A549 (cell line): ENCODE measurements at regions not wholly inside any gene's neighbourhood (a gene's known extent, or its start where the extent isn't known, plus 50 kb on each side); places are given as distances from the start of the nearest gene placed in this dataset.

Experiments
- ATAC-seq, 2 experiments: fragments of 200-7000 bp in 1 of 2; fragments of >200 bp in 1 of 2; cut with Nextera tagmentation in 1 of 2; cut with Tn5 transposase in 1 of 2; 3 replicates each; pipeline versions ENCODE4 v1.8.0 to v1.9.1; 2018 to 2020; ENCODE audit warnings: mild to moderate bottlenecking in 1 of 2, moderate library complexity in 1 of 2
- CTCF ChIA-PET: fragments of 300-600 bp; sonication (Branson Sonifier 250); formaldehyde crosslinking; extraction: SDS; loops from one replicate; lab custom pipeline; 2021; ENCODE audit warnings: antibody characterized with exemption, inconsistent platforms; lab: Yijun Ruan, JAX
- POLR2A ChIA-PET: fragments of 350-600 bp; formaldehyde crosslinking; extraction: SDS; loops from one replicate; lab custom pipeline; 2021; ENCODE audit warnings: antibody characterized with exemption, inconsistent platforms; lab: Yijun Ruan, JAX
- DNase-seq, 2 experiments: peaks; one replicate each; pipeline versions ENCODE4 v3.0.0 to v3.0.0-alpha.2; 2011 to 2016; ENCODE audit warnings: low read depth in 1 of 2, low spot score in 1 of 2
- FAIRE-seq: peaks from 2 replicates; lab custom pipeline; 2011; peaks lifted over from hg19 to GRCh38; lab: Jason Lieb, UNC
- H3K27ac ChIP-seq, 2 experiments: fragments of >200 bp; sonication (Bioruptor Twin); formaldehyde crosslinking; 3 replicates each; pipeline ENCODE4 v1.5.1; 2016 to 2017
- H3K4me1 ChIP-seq: fragments of >200 bp; sonication (Bioruptor Twin); formaldehyde crosslinking; 3 replicates; pipeline ENCODE4 v1.6.1; 2016
- H3K4me2 ChIP-seq: fragments of >200 bp; sonication (Bioruptor Twin); formaldehyde crosslinking; 3 replicates; pipeline ENCODE4 v1.6.1; 2016
- H3K4me3 ChIP-seq: fragments of >200 bp; sonication (Bioruptor Twin); formaldehyde crosslinking; 3 replicates; pipeline ENCODE4 v1.5.1; 2016
- H3K9me3 ChIP-seq: fragments of >200 bp; sonication (Bioruptor Twin); formaldehyde crosslinking; 3 replicates; pipeline ENCODE4 v1.6.1; 2016
- BHLHE40 ChIP-seq: IDR thresholded peaks from 2 replicates; pipeline ENCODE4 v1.6.1; 2012; ENCODE audit warnings: low read depth, low read length, inconsistent platforms
- CBX2 ChIP-seq: fragments of 200-600 bp; sonication (generic); IDR thresholded peaks from 2 replicates; pipeline ENCODE4 v1.6.1; 2016; ENCODE audit warnings: low read depth, mild to moderate bottlenecking, borderline replicate concordance
- CBX8 ChIP-seq: fragments of 200-600 bp; sonication (generic); IDR thresholded peaks from 2 replicates; pipeline ENCODE4 v1.6.1; 2016
- CHD2 ChIP-seq: fragments of 150-350 bp; IDR thresholded peaks from 2 replicates; pipeline ENCODE4 v1.6.1; 2014; ENCODE audit warnings: low read length; ENCODE audit not compliant: partially characterized antibody
- CHD4 ChIP-seq: fragments of 200-600 bp; sonication (generic); IDR thresholded peaks from 2 replicates; pipeline ENCODE4 v1.6.1; 2016; ENCODE audit warnings: antibody characterized with exemption, mild to moderate bottlenecking, borderline replicate concordance
- EHMT2 ChIP-seq: fragments of 200-600 bp; sonication (generic); IDR thresholded peaks from 2 replicates; pipeline ENCODE4 v1.6.1; 2016; ENCODE audit warnings: antibody characterized with exemption, low read depth, mild to moderate bottlenecking, moderate library complexity
- EP300 ChIP-seq, 2 experiments: fragments of >200 bp; sonication (Bioruptor Twin); formaldehyde crosslinking; IDR thresholded peaks; 2 replicates in 1 of 2; 3 replicates in 1 of 2; pipeline ENCODE4 v1.6.1; 2016 to 2017
- ESRRA ChIP-seq: fragments of 150-350 bp; IDR thresholded peaks from 2 replicates; pipeline ENCODE4 v1.6.1; 2014; ENCODE audit warnings: mild to moderate bottlenecking, low read length, borderline replicate concordance
- FOXS1 ChIP-seq: fragments of 250-450 bp; sonication (Bioruptor Pico); IDR thresholded peaks from 2 replicates; pipeline ENCODE4 v1.5.0; 2020; ENCODE audit warnings: mild to moderate bottlenecking, moderate library complexity
- GATA3 ChIP-seq: IDR thresholded peaks from 2 replicates; pipeline ENCODE4 v1.6.1; 2012; ENCODE audit warnings: borderline replicate concordance
- HOXB13 ChIP-seq: fragments of 250-450 bp; sonication (Bioruptor Pico); IDR thresholded peaks from 2 replicates; pipeline ENCODE4 v1.5.0; 2020; ENCODE audit warnings: low read depth, mild to moderate bottlenecking, moderate library complexity
- KDM1A ChIP-seq: fragments of 200-600 bp; sonication (generic); IDR thresholded peaks from 2 replicates; pipeline ENCODE4 v1.6.1; 2016; ENCODE audit warnings: low read depth, mild to moderate bottlenecking
- MAZ ChIP-seq: fragments of 150-350 bp; IDR thresholded peaks from 2 replicates; pipeline ENCODE4 v1.6.1; 2014; ENCODE audit warnings: antibody characterized with exemption, low read depth, low read length, borderline replicate concordance
- MYC ChIP-seq: IDR thresholded peaks from 2 replicates; pipeline ENCODE4 v1.6.1; 2012; ENCODE audit warnings: mild to moderate bottlenecking, inconsistent platforms, low read length, improper control_type of control experiment, borderline replicate concordance
- NFE2L2 ChIP-seq: fragments of 150-350 bp; conservative IDR thresholded peaks from 2 replicates; pipeline ENCODE4 v1.6.1; 2014; ENCODE audit warnings: low read length
- NR3C1 ChIP-seq: fragments of >200 bp; sonication (Bioruptor Twin); formaldehyde crosslinking; IDR thresholded peaks from 3 replicates; pipeline ENCODE4 v1.6.1; 2017
- POLR2A ChIP-seq: IDR thresholded peaks from 2 replicates; pipeline ENCODE4 v1.6.1; 2012; ENCODE audit warnings: mild to moderate bottlenecking, low read length
- POLR2AphosphoS2 ChIP-seq: conservative IDR thresholded peaks from 2 replicates; pipeline ENCODE4 v1.6.1; 2012; ENCODE audit warnings: low read length, improper control_type of control experiment, inconsistent platforms
- RARB ChIP-seq: fragments of 250-450 bp; sonication (Bioruptor Pico); IDR thresholded peaks from 2 replicates; pipeline ENCODE4 v1.8.0; 2021; ENCODE audit warnings: mild to moderate bottlenecking, moderate library complexity
- RCOR1 ChIP-seq: fragments of 150-350 bp; IDR thresholded peaks from 2 replicates; pipeline ENCODE4 v1.6.1; 2014; ENCODE audit warnings: antibody characterized with exemption, low read length, low read depth
- SMC3 ChIP-seq: fragments of >200 bp; sonication (Bioruptor Twin); formaldehyde crosslinking; IDR thresholded peaks from 3 replicates; pipeline ENCODE4 v1.6.1; 2018; ENCODE audit warnings: inconsistent platforms
- TFCP2L1 ChIP-seq: fragments of 250-450 bp; sonication (Bioruptor Pico); IDR thresholded peaks from 2 replicates; pipeline ENCODE4 v1.5.0; 2021; ENCODE audit warnings: mild to moderate bottlenecking
- TP53 ChIP-seq: fragments of 250-450 bp; sonication (Bioruptor Pico); IDR thresholded peaks from 2 replicates; pipeline ENCODE4 v1.5.0; 2021; ENCODE audit warnings: mild to moderate bottlenecking, moderate library complexity
- ZC3H11A ChIP-seq: fragments of 450-650 bp; IDR thresholded peaks from 2 replicates; pipeline ENCODE4 v1.6.1; 2014; ENCODE audit warnings: antibody characterized with exemption, mild to moderate bottlenecking
- ZFP36 ChIP-seq: fragments of 450-650 bp; IDR thresholded peaks from 2 replicates; pipeline ENCODE4 v1.6.1; 2014; ENCODE audit warnings: borderline replicate concordance; ENCODE audit not compliant: partially characterized antibody
- WGBS: methylation state at CpG from one replicate; pipeline ENCODE4 v1.1.6; 2017; ENCODE audit errors: missing lambda C conversion rate; 5-methylcytosine and 5-hydroxymethylcytosine counted together
- TF ChIP-seq, protein P1 (sequence below): IDR thresholded peaks from 2 replicates; pipeline ENCODE4 v1.6.1; 2012; ENCODE audit warnings: low read depth, borderline replicate concordance
- TF ChIP-seq, protein P2 (sequence below): fragments of 250-450 bp; sonication (Bioruptor Pico); IDR thresholded peaks from 2 replicates; pipeline ENCODE4 v1.5.0; 2021; ENCODE audit warnings: mild to moderate bottlenecking, moderate library complexity, borderline replicate concordance
- TF ChIP-seq, protein P3 (sequence below): fragments of >200 bp; sonication (Bioruptor Twin); formaldehyde crosslinking; IDR thresholded peaks from 2 replicates; pipeline ENCODE4 v1.6.1; 2016
- TF ChIP-seq, protein P4 (sequence below): fragments of 450-650 bp; IDR thresholded peaks from 2 replicates; pipeline ENCODE4 v1.6.1; 2014; ENCODE audit warnings: antibody characterized with exemption

DNA sequence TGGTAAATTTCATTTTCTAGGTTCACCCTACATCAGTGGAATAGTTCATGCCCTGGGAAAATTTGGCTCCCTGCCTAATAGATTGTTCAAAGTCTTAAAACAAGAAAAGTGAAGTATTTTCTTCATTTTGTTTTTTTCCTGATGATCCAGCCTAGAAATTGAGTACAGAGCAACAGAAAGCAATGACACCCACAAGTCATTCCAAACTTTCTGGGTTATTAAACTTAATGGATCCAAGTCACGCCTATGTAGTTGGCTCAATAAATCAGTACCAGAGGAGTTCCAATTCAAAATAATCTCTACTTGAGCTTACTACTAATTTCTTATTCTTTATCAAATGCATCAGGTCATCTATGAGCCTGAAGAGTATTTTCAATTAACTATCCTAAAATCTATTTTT is 937.6 kb upstream of the SLIT2 start:
- Histone ChIP-seq H3K27ac (no peak overlapping the region), H3K4me3 (no peak overlapping the region), H3K4me2 (no peak overlapping the region), H3K4me1 (no peaks in the 10 kb centered on the region), H3K9me3 (no peaks in the 10 kb centered on the region)
- ChIA-PET CTCF (no interaction called here), POLR2A (no interaction called here)
- DNase-seq (no peak), FAIRE-seq (no peak), ATAC-seq (no peak)
- 4% methylated on average over 1 of the region's 1 CpG for WGBS
- TF ChIP-seq HOXB13 (no peak), CHD2 (no peak), POLR2AphosphoS2 (no peak), TFCP2L1 (CRISPR knock-in tag) (no peak), TP53 (CRISPR knock-in tag) (no peak), GATA3 (no peak), EHMT2 (no peak), KDM1A (no peak), RCOR1 (no peak)
- TF ChIP-seq, protein P1, sequence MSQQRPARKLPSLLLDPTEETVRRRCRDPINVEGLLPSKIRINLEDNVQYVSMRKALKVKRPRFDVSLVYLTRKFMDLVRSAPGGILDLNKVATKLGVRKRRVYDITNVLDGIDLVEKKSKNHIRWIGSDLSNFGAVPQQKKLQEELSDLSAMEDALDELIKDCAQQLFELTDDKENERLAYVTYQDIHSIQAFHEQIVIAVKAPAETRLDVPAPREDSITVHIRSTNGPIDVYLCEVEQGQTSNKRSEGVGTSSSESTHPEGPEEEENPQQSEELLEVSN: no peak
- TF ChIP-seq, protein P2, sequence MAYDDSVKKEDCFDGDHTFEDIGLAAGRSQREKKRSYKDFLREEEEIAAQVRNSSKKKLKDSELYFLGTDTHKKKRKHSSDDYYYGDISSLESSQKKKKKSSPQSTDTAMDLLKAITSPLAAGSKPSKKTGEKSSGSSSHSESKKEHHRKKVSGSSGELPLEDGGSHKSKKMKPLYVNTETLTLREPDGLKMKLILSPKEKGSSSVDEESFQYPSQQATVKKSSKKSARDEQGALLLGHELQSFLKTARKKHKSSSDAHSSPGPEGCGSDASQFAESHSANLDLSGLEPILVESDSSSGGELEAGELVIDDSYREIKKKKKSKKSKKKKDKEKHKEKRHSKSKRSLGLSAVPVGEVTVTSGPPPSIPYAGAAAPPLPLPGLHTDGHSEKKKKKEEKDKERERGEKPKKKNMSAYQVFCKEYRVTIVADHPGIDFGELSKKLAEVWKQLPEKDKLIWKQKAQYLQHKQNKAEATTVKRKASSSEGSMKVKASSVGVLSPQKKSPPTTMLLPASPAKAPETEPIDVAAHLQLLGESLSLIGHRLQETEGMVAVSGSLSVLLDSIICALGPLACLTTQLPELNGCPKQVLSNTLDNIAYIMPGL (CRISPR knock-in tag): no peak

DNA sequence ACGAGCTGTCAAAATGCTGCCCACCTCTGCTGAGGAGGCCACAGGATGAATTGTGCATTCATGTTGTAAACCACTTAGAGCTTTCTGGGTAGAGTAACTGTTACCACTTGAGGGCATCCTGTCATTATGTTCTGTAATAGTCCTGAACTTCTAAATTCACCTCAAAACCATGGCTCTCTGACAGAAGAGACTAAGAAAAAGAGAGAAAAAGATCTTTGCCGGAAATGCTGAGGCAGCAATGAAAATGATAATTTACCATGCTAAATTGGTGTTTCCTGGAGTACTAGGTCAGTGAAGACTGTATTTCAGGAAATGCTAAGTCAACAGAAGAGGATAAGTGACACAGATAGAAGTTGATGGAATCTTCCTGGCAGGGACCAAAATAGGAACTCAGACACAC is 942.3 kb upstream of the SLIT2 start:
- WGBS: 0% methylated on average over 2 of the region's 2 CpGs
- no peaks in the 10 kb centered on the region for H3K4me1 ChIP-seq
- H3K4me3 ChIP-seq: no peak overlapping the region
- no peak for TF ChIP-seq BHLHE40
- no peak for TF ChIP-seq GATA3
- H3K27ac ChIP-seq: no peak overlapping the region
- H3K9me3 ChIP-seq: no peaks in the 10 kb centered on the region
- no peak overlapping the region for H3K4me2 ChIP-seq
- FAIRE-seq (no peak), DNase-seq (no peak), ATAC-seq (no peak)
- ChIA-PET CTCF (no interaction called here), POLR2A (no interaction called here)

DNA sequence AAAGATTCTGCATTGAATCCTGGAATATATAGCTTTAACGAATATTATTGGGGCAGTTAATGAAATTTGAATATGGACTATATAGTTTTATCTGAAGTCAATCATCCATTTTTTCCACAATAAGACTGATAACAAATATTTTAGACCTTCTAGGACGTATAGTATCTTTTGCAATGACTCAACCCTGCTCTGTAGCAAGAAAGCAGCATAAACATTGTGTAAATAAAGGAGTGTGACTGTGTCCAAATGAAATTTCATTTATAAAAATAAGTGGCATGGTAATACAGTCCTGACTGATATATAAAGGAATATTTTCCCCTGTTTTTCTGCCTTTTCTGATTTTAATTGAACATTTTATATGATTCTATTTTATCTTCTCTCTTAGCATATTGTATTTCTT is 947.7 kb upstream of the SLIT2 start:
- Histone ChIP-seq H3K4me2 (no peak overlapping the region), H3K4me3 (no peak overlapping the region), H3K27ac (no peak overlapping the region), H3K4me1 (no peaks in the 10 kb centered on the region), H3K9me3 (no peaks in the 10 kb centered on the region)
- no peak for ATAC-seq
- TF ChIP-seq POLR2A: no peak
- CTCF ChIA-PET: no interaction called here
- 3% methylated on average over 2 of the region's 2 CpGs for WGBS
- POLR2A ChIA-PET: no interaction called here
- no peak for FAIRE-seq
- no peak for DNase-seq

DNA sequence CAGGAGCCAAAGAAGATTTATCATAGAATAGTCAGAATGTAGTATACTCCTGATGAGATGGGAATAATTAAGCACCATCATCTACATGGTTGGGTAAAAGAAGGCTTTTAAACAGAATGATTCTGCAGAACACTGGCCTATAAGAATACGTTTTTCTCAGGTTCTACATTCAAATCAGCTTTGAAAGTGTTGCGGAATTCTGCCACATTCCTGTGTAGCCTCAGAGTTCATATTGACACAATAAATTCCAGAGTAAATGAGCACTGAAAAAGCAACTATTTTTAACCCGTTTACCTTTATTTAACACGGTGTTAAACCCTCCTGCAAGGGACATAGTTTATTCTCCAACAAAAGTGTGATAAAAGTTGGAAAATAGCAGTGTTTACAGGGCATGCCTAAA is 950.2 kb upstream of the SLIT2 start:
- ATAC-seq (no peak), FAIRE-seq (no peak), DNase-seq (no peak)
- H3K4me2 ChIP-seq: no peak overlapping the region
- ChIA-PET POLR2A (no interaction called here), CTCF (no interaction called here)
- no peaks in the 10 kb centered on the region for H3K4me1 ChIP-seq
- no peak overlapping the region for H3K4me3 ChIP-seq
- WGBS: 20% methylated on average over 4 of the region's 4 CpGs
- H3K9me3 ChIP-seq: no peaks in the 10 kb centered on the region
- no peak overlapping the region for H3K27ac ChIP-seq
- TF ChIP-seq ZFP36: no peak
- no peak for TF ChIP-seq CHD4
- no peak for TF ChIP-seq MYC
- TF ChIP-seq KDM1A: no peak
- TF ChIP-seq ESRRA: no peak
- no peak for TF ChIP-seq NFE2L2
- TF ChIP-seq CBX2: no peak
- no peak for TF ChIP-seq NR3C1
- TF ChIP-seq MAZ: no peak
- TF ChIP-seq RCOR1: no peak
- TF ChIP-seq SMC3: no peak
- TF ChIP-seq, protein P3, sequence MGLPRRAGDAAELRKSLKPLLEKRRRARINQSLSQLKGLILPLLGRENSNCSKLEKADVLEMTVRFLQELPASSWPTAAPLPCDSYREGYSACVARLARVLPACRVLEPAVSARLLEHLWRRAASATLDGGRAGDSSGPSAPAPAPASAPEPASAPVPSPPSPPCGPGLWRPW: no peak
- TF ChIP-seq, protein P4, sequence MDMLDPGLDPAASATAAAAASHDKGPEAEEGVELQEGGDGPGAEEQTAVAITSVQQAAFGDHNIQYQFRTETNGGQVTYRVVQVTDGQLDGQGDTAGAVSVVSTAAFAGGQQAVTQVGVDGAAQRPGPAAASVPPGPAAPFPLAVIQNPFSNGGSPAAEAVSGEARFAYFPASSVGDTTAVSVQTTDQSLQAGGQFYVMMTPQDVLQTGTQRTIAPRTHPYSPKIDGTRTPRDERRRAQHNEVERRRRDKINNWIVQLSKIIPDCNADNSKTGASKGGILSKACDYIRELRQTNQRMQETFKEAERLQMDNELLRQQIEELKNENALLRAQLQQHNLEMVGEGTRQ: no peak
- TF ChIP-seq RARB (CRISPR knock-in tag): no peak
- TF ChIP-seq HOXB13: no peak
- TF ChIP-seq CBX8: no peak
- TF ChIP-seq EP300 (IDR thresholded peaks at IDR 0.05): no peak
- no peak for TF ChIP-seq FOXS1
- TF ChIP-seq ZC3H11A: no peak
